KG1 (cell line): ENCODE measurements at regions not wholly inside any gene's neighbourhood (a gene's known extent, or its start where the extent isn't known, plus 50 kb on each side); places are given as distances from the start of the nearest gene placed in this dataset.
"Not testable (repeated sequence)": the region's sequence is repeated elsewhere in the genome, so short reads cannot be mapped to it uniquely, and the experiment has no call there.

Experiments used
- DNase-seq: peaks from one replicate; lab custom pipeline; 2025; lab: John Stamatoyannopoulos, UW

DNA sequence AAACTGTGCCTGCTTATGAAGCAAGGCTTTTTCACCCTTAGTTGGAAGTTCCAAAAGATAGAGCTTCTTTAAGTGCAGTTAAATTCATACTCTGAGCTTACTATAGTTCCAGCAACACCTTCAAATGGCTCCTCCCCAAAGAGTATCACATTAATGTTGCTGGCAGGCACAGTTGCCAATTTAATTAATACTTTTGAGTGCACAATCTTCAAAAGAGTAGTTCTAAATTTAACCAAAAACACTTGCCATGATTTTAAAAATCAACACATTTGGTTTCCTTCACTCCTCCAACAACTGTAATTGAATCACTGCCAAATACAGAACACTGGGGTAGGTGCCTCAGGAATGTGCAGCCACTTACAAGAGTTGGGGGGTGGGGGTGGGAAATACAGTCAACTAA lies 150.6 kb upstream of the UBE2E3 start:
- DNase-seq: no peak

DNA sequence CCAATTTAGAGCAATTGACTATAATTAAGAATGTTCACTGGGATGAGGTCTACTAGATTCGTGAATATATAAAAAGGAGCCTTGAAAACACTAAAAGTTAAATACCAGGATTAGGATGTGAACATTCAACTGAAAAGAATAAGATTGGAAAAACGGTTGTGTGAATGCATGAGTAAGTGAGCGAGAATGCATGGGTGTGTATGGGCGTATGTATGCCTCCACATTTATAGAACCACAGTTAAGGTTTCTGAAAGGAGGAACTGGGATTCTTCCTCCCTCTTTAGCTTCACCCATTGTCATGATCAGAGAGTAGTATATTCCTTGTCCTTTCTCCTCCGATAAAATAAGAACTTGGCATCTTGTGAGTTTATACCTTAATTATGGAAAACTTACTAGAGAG lies 151.1 kb upstream of the UBE2E3 start:
- no peak for DNase-seq

GRCh38 chr2:180828756-180829155 lies 151.6 kb upstream of the UBE2E3 start:
- DNase-seq: no peak

- no peak for DNase-seq
These were observed 156.8 kb upstream of the UBE2E3 start for GRCh38 chr2:180823546-180824141.

DNA sequence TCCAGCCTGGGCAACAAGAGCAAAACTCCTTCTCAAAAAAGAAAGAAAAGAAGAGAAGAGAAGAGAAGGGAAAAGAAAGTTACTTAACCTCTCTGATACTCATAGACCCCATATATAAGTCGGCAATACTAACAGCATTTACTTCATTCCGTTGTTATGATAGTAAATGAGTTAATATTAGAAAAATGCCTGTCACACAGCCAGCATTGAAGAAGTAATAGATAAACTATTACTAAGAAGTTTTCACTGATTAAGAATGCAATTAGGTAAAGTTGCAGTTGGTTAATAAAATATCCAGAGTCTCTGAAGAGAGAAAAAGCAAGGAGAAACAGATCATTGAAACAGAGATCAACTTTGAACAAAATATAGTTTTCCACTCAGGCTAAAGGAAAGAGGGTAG lies 161.3 kb upstream of the UBE2E3 start:
- no peak for DNase-seq

- not testable (repeated sequence) for DNase-seq
These were observed 161.7 kb upstream of the UBE2E3 start for GRCh38 chr2:180818700-180819099.

DNA sequence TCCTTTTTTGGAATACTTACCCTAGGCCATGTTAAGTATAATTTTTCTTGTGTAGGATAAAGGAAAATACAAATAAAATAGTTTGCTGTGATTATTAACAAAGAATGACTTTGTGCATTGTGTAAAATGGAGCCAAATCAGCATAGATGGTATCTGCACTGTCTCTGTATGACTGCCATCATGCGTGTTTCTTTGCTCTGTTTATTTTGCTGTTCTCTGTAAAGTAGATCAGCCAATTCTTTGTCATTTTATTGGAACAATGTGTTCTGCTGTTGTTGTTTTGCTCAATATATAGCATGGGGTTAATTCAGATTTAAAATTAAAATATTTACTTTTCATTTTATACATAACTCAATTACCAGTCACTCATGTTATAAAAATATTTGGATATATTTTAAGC lies 181.3 kb upstream of the UBE2E3 start:
- no peak for DNase-seq

GRCh38 chr2:180790891-180791290 lies 189.5 kb upstream of the UBE2E3 start:
- no peak for DNase-seq

- no peak for DNase-seq
These were observed 193.1 kb upstream of the UBE2E3 start for GRCh38 chr2:180787330-180787729.

DNA sequence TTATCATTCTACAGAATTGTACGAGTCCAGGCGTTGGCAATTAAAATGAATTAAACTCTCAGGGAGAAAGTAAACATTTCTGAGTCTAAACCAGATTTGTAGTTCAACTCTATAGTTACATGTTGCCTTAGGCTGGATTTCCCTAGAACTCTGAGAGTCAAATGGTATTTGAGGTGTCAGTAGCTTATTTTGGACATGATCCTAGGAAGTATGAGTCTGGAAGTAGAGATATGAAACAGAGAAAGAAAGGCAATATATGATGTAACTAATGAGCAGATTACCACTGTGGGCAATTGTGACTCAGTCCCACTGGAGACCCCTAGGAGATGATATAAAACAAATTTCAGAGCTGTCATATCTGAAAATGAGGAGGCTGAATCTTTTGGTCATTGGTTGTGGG lies 199.1 kb upstream of the UBE2E3 start:
- DNase-seq: no peak

DNA sequence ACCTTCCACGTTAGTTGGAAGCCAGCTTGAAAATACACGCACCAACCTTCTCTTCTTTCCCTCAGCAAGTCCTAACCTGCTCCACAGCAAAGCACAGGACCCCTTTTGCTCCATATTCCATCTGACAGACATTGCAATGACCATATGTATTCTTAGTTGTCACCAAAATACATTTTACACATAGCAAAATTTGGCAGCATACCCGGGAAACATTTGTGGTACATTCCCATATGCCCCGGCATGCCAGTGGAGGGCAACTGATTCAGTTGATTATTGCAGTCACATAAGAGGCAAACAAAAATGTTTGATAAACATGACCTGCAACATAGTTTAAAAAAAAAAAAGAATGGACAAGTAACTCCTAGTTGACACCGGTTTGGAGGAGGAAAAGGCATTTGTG lies 202.1 kb upstream of the UBE2E3 start:
- DNase-seq: no peak

DNA sequence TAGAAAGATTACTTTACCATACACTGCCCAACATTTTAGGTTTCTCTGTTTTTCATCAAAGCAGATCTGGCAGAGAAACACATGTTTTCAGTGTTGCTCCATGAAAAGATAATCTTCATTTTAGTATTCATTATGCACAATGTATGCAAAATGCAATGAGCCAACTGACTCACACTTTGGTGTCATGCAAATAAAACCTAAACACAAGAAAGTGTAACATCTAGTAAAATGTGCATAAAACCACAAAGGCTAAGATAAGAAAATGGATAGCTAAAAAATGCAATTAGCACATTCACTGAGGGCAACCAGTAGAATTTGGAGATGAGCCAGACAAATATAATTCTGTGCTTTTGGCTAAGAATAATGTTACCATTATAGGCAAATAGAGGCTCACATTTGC lies 203.5 kb upstream of the UBE2E3 start:
- no peak for DNase-seq

- DNase-seq: no peak
These were observed 204.7 kb upstream of the UBE2E3 start for GRCh38 chr2:180775711-180776110.

DNA sequence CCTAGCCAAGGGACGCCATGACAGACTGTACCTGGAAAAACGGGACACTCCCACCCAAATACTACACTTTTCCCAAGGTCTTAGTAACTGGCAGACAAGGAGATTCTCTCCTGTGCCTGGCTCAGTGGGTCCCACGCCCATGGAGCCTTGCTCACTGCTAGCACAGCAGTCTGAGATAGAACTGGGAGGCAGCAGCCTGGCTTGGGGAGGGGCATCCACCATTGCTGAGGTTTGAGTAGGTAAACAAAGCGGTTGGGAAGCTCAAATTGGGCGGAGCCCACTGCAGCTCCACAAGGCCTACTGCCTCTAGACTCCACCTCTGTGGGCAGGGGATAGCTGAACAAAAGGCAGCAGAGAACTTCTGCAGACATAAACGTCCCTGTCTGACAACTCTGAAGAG lies 215.1 kb upstream of the UBE2E3 start:
- not testable (repeated sequence) for DNase-seq

- DNase-seq: no peak
These were observed 217.0 kb upstream of the UBE2E3 start for GRCh38 chr2:180763263-180763989.

DNA sequence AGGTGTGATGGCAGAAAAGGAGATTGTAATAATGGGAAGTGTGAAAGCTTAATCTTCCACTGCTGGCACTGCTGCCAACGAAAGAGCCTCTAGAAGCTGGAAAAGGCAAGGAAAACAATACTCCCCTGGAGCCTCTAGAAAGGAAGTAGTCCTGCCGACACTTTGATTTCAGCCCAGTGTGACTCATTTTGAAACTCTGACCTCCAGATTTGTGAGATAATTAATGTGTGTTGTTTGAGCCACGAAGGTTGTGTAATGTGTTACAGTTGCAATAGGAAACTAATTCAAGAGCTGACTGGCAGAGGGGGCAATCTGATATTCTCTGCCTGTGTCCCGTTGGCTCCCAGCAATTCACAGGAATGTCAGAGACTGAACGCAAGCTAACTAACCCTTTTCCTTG lies 219.2 kb upstream of the UBE2E3 start:
- DNase-seq: no peak

DNA sequence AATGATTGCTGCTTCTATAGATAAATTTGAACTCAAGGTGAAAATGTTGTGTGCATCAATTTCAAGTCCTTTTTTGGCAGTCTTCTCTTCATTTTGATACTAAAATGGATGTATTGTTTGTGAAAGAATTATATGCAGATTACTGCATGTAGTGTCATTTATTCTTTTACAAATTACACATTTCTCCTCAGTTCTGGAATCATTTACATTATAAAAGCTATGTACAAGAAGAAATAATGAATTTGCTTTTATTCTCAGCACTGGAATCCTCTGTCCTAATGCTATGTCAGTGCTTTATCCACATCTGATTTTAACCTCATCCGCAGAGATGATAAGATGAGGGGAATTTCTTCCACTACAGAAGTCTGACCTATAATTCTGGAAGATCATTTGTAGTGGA lies 220.8 kb upstream of the UBE2E3 start:
- no peak for DNase-seq

GRCh38 chr2:180753809-180754761 lies 226.3 kb upstream of the UBE2E3 start:
- DNase-seq: no peak

- no peak for DNase-seq
These were observed 229.0 kb upstream of the UBE2E3 start for GRCh38 chr2:180751306-180751920.

DNA sequence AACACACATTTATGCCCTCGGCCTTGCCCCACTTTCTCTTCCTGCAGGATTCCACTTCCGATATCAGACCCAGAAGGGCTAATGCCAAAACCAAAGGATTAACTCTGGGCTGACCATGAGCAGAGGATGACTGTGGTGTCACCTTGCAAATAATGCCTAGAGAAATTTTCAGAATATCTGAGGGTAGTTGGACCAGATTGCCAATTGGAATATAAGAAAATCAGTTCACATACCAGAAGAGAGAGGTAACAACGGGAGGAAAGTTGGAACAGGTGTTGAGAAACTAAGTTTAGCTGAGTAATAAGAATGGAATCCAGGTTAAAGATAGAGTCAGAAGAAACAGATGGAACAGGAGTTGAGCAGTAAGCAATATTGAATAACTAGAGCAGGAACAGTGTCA lies 232.7 kb upstream of the UBE2E3 start:
- no peak for DNase-seq

DNA sequence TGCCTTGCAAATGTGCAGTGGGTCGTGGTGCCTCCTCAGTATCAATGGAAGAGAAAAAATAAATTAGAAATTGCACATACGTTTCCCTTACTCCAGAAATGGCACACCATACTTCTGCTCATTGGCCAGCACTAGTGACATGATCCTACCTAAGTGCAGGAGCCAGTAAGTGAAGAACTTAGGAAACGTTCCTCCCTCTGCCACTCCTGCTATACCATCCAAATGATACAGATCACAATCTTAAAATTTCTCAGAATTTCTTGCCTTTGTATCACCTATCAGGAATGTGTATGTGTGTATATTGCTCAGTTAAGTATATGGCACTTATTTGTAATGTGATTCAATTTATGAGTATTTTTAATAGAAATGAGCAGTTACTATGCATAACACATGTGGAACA lies 237.0 kb upstream of the UBE2E3 start:
- no peak for DNase-seq

DNA sequence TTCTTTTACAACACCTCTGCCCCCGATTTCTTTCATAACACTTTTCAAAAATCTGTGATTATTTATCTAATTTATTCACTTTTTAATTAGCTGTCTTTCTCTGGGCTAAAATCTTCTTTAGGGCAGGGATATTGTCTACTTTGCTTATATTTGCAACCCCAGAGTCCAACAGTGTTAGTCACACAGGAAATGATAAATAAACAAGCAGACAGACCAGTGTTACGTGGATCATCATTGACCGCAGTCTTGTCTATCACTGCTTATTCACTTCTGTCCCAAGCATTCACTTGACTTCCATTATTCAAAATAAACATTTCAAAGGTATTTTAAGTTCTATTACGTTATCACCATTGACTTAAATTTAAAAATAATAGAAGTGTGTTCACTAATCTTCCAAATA lies 237.6 kb upstream of the UBE2E3 start:
- no peak for DNase-seq

DNA sequence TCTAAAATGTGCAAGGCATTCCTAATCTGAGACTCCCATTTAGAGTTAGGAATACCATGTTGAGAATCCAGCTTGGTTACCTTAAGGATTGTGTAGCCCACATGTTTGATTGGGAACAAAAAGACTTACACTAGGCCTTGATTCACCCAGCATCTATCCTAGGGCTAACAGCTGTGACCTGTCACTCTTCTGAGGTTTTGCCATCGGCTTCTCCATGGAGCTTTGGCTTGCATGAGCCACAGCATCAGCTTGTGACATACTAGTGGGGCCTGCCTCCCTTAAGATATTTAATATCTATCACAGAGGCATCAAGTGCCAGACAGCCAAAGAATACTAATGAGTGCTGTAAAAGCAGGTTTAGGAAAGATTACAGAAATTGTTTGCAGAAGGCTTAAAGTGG lies 241.3 kb upstream of the UBE2E3 start:
- DNase-seq: no peak
